HepG2 (cell line): ENCODE measurements at regions not wholly inside any gene's neighbourhood (a gene's known extent, or its start where the extent isn't known, plus 50 kb on each side); places are given as distances from the start of the nearest gene placed in this dataset.
A peak's percentile ranks its signal among the peaks of the same experiment; 100 is the strongest.
"Not testable (repeated sequence)": the region's sequence is repeated elsewhere in the genome, so short reads cannot be mapped to it uniquely, and the experiment has no call there.

ENCODE experiments used
- ATAC-seq: fragments of 200-7000 bp; cut with Tn5 transposase; 3 replicates; pipeline ENCODE4 v1.9.1; 2020; ENCODE audit warnings: mild to moderate bottlenecking, moderate library complexity
- BruUV-seq: library from RNA; stranded (reverse); fragments of 400-500 nt; replicated peaks from 2 replicates; lab custom pipeline; 2021; lab: Mats Ljungman, UMichigan
- CTCF ChIA-PET: fragments of 300-600 bp; formaldehyde crosslinking; extraction: SDS; loops from one replicate; lab custom pipeline; 2021; ENCODE audit warnings: low total read pairs, inconsistent platforms, low intra/inter-chr PET ratio; lab: Yijun Ruan, JAX
- POLR2A ChIA-PET: fragments of 350-600 bp; sonication (Branson Sonifier 250); formaldehyde crosslinking; loops from one replicate; lab custom pipeline; 2020; ENCODE audit warnings: antibody characterized with exemption, inconsistent platforms; lab: Yijun Ruan, JAX
- DNase-seq: peaks from one replicate; pipeline ENCODE4 v3.0.0-alpha.2; 2015; ENCODE audit warnings: low spot score
- FAIRE-seq: peaks from 3 replicates; lab custom pipeline; 2011; peaks lifted over from hg19 to GRCh38; lab: Jason Lieb, UNC
- H2AFZ ChIP-seq: one replicate; pipeline ENCODE4 v1.6.1; 2011; ENCODE audit warnings: low read length, inconsistent platforms
- H3K27ac ChIP-seq: fragments of 300-600 bp; 3 replicates; pipeline ENCODE4 v1.8.0; 2011; ENCODE audit warnings: mixed run types, mild to moderate bottlenecking, mixed read lengths, low read length, inconsistent platforms; ENCODE audit not compliant: insufficient read depth; ENCODE audit errors: extremely low read length
- H3K27me3 ChIP-seq, 2 experiments: fragments of 200-600 bp in 1 of 2; 2 replicates in 1 of 2; 3 replicates in 1 of 2; pipeline versions ENCODE4 v1.6.0 to v1.8.0; 2011; ENCODE audit warnings: low read length in 2 of 2, mild to moderate bottlenecking in 2 of 2, moderate library complexity in 2 of 2, inconsistent platforms in 1 of 2; ENCODE audit not compliant: insufficient read depth in 2 of 2, control insufficient read depth in 1 of 2
- H3K36me3 ChIP-seq, 2 experiments: fragments of 200-600 bp in 1 of 2; replicated peaks in 1 of 2; 2 replicates in 1 of 2; 3 replicates in 1 of 2; pipeline versions ENCODE4 v1.5.1 to v1.8.0; 2011; ENCODE audit warnings: low read length in 2 of 2, inconsistent platforms in 1 of 2; ENCODE audit not compliant: insufficient read depth in 2 of 2, control insufficient read depth in 1 of 2
- H3K4me1 ChIP-seq: 2 replicates; pipeline ENCODE4 v1.5.1; 2012; ENCODE audit warnings: low read length, inconsistent platforms; ENCODE audit not compliant: insufficient read depth
- H3K4me2 ChIP-seq: 2 replicates; pipeline ENCODE4 v1.6.0; 2011; ENCODE audit warnings: low read depth, low read length, inconsistent platforms
- H3K4me3 ChIP-seq, 3 experiments: fragments of 200-600 bp in 1 of 3; sonication (generic), shearing (Covaris generic) in 1 of 3; replicated peaks in 1 of 3; 2 replicates each; pipeline ENCODE4 v1.5.1; 2011 to 2016; ENCODE audit warnings: low read length in 3 of 3, inconsistent platforms in 2 of 3, low read depth in 2 of 3, mild to moderate bottlenecking in 2 of 3, control low read depth in 1 of 3, mixed read lengths in 1 of 3; ENCODE audit not compliant: insufficient read depth in 1 of 3
- H3K79me2 ChIP-seq: one replicate; pipeline ENCODE4 v1.6.1; 2011; ENCODE audit warnings: low read length, inconsistent platforms; ENCODE audit not compliant: insufficient read depth
- H3K9ac ChIP-seq: 2 replicates; pipeline ENCODE4 v1.6.0; 2011; ENCODE audit warnings: mild to moderate bottlenecking, low read depth, low read length, inconsistent platforms; ENCODE audit not compliant: insufficient read depth
- H3K9me3 ChIP-seq: 2 replicates; pipeline ENCODE4 v1.5.1; 2012; ENCODE audit warnings: mild to moderate bottlenecking, low read length
- H4K20me1 ChIP-seq: 2 replicates; pipeline ENCODE4 v1.6.0; 2011; ENCODE audit warnings: inconsistent platforms, mild to moderate bottlenecking, low read length, moderate library complexity; ENCODE audit not compliant: insufficient read depth
- WGBS: methylation state at CpG from one replicate; pipeline ENCODE4 v1.1.6; 2017; ENCODE audit warnings: low lambda C conversion rate; 5-methylcytosine and 5-hydroxymethylcytosine counted together
- in situ Hi-C: cut with HindIII; loops from 2 replicates; pipeline ENCODE4 v1.10.0; 2017; ENCODE audit warnings: low pct_unique_long_range_greater_than_20kb; ENCODE audit not compliant: extremely low pct_ligation_motif_present
- intact Hi-C: fragments of 100-400 bp; cut with micrococcal nuclease; formaldehyde crosslinking; loops from one replicate; pipeline ENCODE4 v1.10.0; 2022; ENCODE audit not compliant: unreplicated experiment

DNA sequence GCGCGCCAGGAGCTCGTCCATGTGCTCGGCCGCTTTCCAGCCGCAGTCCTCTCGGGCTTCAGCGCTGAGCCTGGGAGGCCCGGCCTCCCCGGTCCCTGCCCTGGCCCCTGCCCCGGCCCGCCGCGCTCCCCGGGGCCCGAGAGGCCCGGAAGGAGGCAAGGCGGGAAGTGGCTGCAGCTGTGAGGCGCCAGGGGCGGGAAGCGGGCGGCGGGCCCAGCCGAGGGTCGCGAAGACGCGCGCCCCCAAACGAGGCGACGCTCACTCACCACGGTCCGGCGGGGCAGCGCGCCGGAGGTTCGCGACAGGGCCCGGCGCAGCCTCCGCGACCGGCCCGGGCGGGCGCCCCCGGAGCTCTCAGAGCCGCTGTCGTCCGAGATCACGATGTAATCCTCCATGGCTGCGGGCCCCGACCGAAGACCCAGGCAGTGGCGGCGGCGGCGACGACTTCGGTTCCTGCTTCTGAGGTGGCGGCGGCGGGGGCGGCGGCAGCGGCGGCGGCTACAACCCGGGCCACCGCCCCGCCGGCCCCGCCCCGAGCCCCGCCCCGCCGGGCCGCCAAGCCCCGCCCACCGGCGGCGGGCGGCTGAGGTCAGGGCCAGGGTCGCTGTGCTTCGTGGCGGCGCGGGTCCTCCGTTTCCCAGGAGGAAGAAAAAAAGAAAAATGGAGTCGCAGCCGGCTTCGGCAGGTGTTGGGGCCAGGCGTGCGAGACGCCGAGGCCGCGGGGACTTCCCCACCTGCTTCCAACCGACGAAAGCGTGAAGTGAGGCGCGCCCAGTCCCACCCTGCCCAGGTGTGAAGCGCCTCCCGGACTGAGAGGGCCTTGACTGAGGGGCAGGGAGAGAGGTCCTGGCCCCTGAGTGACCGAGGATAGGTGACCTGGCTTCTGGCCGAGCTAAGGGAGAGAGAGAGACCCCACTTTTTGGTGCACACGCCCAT, 72.1 kb downstream of the B4GALT7 start:
- DNase-seq, FAIRE-seq, H3K36me3 ChIP-seq, in situ Hi-C loops, POLR2A ChIA-PET, CTCF ChIA-PET, H3K4me1 ChIP-seq, H3K9ac ChIP-seq, BruUV-seq, H3K9me3 ChIP-seq, H4K20me1 ChIP-seq, H3K4me2 ChIP-seq, H3K27ac ChIP-seq, H2AFZ ChIP-seq, H3K79me2 ChIP-seq, H3K27me3 ChIP-seq, intact Hi-C loops: not testable (repeated sequence)
- WGBS = 76% methylated on average over 36 of the region's 110 CpGs
- ATAC-seq = peak; percentile 88
- peak overlapping the region in 1 of 3 experiments; percentile 23; a peak in 2 of 6 replicates for H3K4me3 ChIP-seq
